ENCODE measurements at regions not wholly inside any gene's neighbourhood (a gene's known extent, or its start where the extent isn't known, plus 50 kb on each side); places are given as distances from the start of the nearest gene placed in this dataset.

- DNase-seq (ENCODE audit: low read depth in 4 of 4, low spot score in 3 of 4): no peak
Measured at GRCh38 chr18:41558715-41559114, 396.3 kb upstream of the PIK3C3 start.

DNA sequence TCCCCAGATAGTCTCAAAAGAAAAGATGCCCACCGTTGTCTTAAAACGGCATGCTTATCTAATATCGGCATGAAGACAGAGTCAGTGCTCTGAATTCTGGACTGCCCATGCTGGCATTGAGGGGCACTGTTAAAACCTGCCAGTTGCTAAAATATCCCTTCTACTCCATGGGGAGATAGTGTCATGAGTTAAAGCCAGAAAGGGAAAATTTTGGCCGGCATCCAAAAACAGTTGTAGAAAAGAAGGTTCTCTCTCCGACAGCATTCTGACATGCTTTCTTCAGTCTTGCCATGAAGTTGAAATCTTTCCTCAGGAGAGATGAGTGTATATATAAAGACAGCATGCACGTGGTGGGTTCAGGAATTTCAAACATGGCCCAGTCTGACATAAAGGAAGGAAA, 401.3 kb upstream of the PIK3C3 start:
- no peak for DNase-seq (ENCODE audit: low read depth in 4 of 4, low spot score in 3 of 4)

GRCh38 chr18:41548521-41549260, 406.3 kb upstream of the PIK3C3 start:
- DNase-seq (ENCODE audit: low read depth in 4 of 4, low spot score in 3 of 4): no peak

GRCh38 chr18:41545091-41545888, 409.7 kb upstream of the PIK3C3 start:
- no peak for DNase-seq (ENCODE audit: low read depth in 4 of 4, low spot score in 3 of 4)

- no peak for DNase-seq (ENCODE audit: low read depth in 4 of 4, low spot score in 3 of 4)
Measured at GRCh38 chr18:41543815-41544214, 411.2 kb upstream of the PIK3C3 start.

- DNase-seq (ENCODE audit: low read depth in 4 of 4, low spot score in 3 of 4): no peak
Measured at GRCh38 chr18:41540237-41540871, 414.7 kb upstream of the PIK3C3 start.

DNA sequence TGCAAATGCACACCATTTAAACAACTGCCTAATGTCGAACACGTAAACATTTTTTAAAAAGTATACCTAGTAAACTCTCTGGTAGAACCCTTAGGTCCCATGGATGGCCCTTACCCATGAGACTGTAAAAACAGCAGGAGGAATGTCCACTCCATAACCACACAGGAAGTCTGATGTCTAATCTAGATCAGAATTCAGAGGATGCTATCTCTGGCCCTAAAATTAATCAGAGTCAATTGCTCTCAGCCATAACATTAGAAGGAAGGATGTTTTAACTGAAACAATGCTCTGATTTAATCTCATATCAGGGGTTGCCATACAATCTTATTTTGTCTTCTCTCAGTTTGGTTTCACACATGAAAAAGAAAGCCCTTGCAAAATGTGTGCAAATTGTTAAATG, 416.3 kb upstream of the PIK3C3 start:
- DNase-seq (ENCODE audit: low read depth in 4 of 4, low spot score in 3 of 4): no peak

DNA sequence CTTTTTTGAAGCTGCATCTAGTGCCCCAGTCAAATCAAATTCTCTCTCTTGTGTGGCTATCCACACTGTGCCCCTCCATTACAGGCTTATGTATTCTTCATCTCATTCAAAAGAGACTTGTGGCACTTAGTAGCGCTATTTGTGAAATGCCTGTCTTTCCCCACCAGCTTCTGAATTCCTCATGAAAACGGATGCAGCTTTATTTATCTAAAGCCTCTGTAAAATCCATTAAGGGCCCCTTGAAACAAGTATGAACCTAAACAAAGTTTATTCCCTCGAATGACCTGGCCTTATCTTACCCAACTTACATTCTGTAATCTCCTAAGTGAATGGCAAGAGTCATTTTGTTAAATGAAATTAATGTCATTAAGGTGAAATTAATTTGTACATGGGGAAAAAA, 417.4 kb upstream of the PIK3C3 start:
- DNase-seq (ENCODE audit: low read depth in 4 of 4, low spot score in 3 of 4): no peak

DNA sequence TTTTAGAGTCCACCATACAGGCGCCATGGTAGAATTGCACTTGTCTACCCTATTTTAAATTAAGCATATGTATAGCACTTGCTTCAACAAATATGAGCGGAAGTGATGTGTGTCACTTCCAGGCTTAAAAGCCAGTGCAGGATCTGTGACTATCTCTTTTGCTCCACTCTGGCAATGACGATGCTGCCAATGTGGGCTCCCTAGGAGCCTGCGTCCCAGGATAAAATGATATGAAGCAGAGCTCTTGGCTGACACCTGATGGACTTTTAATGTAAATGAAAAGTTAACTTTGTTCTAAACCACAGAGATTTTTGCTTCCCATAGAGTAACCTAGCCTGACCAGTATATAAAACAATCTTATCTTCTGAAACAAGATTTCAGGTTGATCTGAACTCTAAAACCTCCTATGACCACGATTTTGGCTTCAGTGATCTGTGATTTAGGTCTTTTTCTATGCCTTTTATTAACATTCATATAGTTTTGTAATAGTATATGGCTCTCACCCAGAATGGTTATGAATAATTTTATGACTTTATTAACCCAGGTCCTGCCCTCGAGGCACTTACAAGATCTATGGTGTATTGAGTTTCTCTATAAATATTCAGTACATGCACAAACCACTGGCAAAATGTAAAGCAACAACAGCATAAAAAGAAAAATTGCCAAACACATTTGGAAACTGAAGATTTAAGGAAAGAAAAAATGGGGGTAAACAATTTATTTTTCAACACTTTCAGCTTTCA, 422.5 kb upstream of the PIK3C3 start:
- DNase-seq (ENCODE audit: low read depth in 4 of 4, low spot score in 3 of 4): no peak

DNA sequence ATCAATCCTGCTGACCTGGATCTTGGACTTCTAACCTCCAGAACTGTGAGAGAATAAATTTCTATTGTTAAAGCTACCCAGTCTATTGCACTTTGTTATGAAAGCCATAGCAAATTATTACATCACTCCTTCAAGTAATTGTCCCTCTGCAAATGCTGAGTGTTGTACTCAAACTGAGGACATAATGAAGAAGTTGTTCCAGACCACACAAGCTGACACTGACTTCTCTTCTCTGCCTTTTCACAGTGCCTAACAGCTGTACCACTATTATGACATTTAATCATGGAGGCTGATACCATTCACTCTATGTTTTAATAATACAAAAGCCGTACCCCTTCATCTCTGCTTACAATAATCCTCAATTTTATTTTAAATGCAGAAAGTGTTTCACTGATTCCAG, 424.1 kb upstream of the PIK3C3 start:
- no peak for DNase-seq (ENCODE audit: low read depth in 4 of 4, low spot score in 3 of 4)

- no peak for DNase-seq (ENCODE audit: low read depth in 4 of 4, low spot score in 3 of 4)
Measured at GRCh38 chr18:41529093-41529492, 425.9 kb upstream of the PIK3C3 start.

- no peak for DNase-seq (ENCODE audit: low read depth in 4 of 4, low spot score in 3 of 4)
Measured at GRCh38 chr18:41526054-41526453, 429.0 kb upstream of the PIK3C3 start.

DNA sequence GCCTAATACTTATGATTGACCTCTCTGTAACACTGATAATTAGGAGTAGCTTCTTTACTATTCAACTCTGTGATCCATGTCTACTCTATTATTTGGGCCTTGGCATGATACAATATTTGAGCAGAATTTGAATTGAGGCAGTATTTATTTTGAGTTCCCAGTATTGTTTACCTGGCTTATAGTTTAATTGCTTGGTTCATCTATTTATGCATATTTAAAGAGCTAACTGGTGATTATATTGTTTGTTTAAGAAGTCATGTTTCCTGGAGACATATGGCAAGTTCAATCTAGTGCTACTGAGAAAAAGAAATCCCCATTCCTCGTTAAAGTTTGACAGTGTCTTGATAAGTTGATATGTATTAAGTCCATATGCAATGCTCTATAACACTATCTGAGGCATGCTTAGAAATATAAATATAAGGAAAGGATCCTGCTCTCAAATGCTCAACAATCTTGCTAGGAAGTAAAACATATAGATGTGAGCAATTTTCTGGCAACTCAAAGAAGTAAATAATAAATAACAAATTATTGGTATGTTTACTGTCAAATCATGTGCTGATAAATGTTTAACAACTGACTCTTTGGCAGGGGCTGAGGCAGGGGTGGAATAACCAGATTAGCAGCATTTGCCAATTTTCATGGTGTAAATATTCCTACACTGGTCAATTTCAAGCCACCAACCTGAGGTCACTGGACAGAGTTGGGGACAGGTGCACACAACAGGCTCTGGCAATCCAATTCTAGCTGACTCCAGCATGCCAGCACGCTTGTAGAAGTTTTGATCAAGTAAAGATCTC, 430.2 kb upstream of the PIK3C3 start:
- DNase-seq (ENCODE audit: low read depth in 4 of 4, low spot score in 3 of 4): no peak

DNA sequence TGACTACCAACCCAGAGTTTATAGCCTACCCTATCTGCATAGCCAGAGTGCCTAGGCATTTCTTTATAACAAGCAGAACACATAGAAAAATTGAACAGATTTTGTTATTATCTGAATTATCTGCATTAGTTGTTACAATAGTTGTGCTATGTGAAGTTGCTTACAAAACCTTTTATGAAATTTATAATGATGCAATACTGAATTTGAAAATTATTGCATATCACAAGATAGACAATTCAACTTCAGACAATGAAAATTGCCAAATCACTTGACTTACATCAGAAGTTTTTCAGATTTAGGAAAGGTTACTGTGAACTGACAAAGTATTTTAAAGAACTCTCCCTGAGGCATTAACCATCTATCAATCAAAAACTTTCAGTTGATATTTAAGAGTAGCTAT, 437.9 kb upstream of the PIK3C3 start:
- DNase-seq (ENCODE audit: low read depth in 4 of 4, low spot score in 3 of 4): no peak

- no peak for DNase-seq (ENCODE audit: low read depth in 4 of 4, low spot score in 3 of 4)
Measured at GRCh38 chr18:41513438-41513837, 441.6 kb upstream of the PIK3C3 start.

GRCh38 chr18:41504316-41504715, 450.7 kb upstream of the PIK3C3 start:
- no peak for DNase-seq (ENCODE audit: low read depth in 4 of 4, low spot score in 3 of 4)

GRCh38 chr18:41501848-41502247, 453.2 kb upstream of the PIK3C3 start:
- DNase-seq (ENCODE audit: low read depth in 4 of 4, low spot score in 3 of 4): no peak

GRCh38 chr18:41499345-41499744, 455.7 kb upstream of the PIK3C3 start:
- DNase-seq (ENCODE audit: low read depth in 4 of 4, low spot score in 3 of 4): no peak

DNA sequence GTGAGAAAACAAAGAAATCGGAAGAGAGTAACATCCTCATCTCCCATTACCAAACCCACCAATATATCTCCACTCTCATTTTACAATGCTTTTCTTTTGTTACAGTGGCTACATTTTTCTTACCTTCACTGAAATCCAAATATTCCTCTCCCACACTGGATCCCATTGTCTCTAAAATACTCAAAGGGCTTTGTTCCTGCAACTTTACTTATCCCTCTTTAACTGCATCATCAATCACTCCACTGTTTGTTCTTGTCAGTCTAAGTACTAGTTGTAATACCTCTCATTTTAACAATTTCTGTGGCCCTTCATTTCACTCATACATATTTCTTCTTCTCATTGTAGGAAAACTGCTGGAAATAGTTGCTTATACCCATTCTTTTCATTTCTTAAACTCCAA, 464.2 kb upstream of the PIK3C3 start:
- no peak for DNase-seq (ENCODE audit: low read depth in 4 of 4, low spot score in 3 of 4)

DNA sequence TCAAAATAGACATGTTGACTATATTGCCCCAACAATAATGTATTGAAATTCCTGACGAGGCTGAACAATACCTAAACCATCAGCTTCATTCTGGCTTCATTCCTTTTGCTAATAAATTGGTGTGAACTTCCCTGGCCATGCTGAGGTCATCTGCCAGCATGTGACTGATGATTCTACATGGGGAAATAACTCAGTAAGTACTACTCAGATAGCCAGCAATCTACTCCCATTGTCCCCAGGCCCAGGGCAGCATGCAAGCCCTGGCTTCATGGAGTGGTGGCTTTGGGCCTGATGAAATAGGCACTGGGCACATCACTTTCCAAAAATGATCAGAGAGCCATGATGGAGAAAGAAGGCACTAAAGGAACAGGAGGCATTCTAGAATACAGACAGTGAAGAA, 468.5 kb upstream of the PIK3C3 start:
- DNase-seq (ENCODE audit: low read depth in 4 of 4, low spot score in 3 of 4): no peak
